ENCODE measurements at regions not wholly inside any gene's neighbourhood (a gene's known extent, or its start where the extent isn't known, plus 50 kb on each side); places are given as distances from the start of the nearest gene placed in this dataset.

DNA sequence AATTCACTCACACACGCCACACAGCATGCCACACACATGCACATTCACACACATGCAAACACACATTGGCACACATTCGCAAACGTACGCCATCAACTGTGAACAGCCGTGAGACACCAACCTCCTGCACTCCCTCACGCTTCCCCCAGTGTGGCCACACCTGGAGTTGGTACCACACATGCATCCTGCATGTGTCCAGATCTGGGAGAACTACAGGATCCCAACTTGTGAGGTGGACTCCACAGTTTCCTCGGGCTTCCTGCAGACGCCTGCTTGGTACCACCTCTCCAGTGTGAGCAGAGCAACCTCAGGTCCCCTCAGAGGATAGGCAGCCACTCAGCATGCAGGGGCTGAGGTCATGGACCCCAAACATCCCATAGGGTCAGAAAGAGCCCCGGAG, 239.0 kb downstream of the EIPR1 start:
- TF ChIP-seq ZNF565 (CRISPR knock-in tag; conservative IDR thresholded peaks at IDR 0.05; ENCODE audit: low read depth) (no peak), CSDC2 (CRISPR knock-in tag; IDR thresholded peaks at IDR 0.05) (no peak), OSR1 (CRISPR knock-in tag; IDR thresholded peaks at IDR 0.05) (no peak), ZNF8 (CRISPR knock-in tag; IDR thresholded peaks at IDR 0.05) (no peak), ESRRG (CRISPR knock-in tag; IDR thresholded peaks at IDR 0.05) (no peak), ZNF70 (CRISPR knock-in tag; IDR thresholded peaks at IDR 0.05) (no peak)
- no peak for ATAC-seq

- TF ChIP-seq GLIS3 (CRISPR knock-in tag; IDR thresholded peaks at IDR 0.05) (no peak), TOX (CRISPR knock-in tag; IDR thresholded peaks at IDR 0.05; ENCODE audit: borderline replicate concordance) (no peak), ISL1 (CRISPR knock-in tag; IDR thresholded peaks at IDR 0.05) (no peak), TCF4 (CRISPR knock-in tag; IDR thresholded peaks at IDR 0.05; ENCODE audit: borderline replicate concordance) (no peak), ZNF8 (CRISPR knock-in tag; IDR thresholded peaks at IDR 0.05) (no peak), ZC3H10 (CRISPR knock-in tag; IDR thresholded peaks at IDR 0.05) (no peak), OSR1 (CRISPR knock-in tag; IDR thresholded peaks at IDR 0.05) (no peak), CSRNP3 (CRISPR knock-in tag; IDR thresholded peaks at IDR 0.05) (no peak)
- TF ChIP-seq, protein P1, sequence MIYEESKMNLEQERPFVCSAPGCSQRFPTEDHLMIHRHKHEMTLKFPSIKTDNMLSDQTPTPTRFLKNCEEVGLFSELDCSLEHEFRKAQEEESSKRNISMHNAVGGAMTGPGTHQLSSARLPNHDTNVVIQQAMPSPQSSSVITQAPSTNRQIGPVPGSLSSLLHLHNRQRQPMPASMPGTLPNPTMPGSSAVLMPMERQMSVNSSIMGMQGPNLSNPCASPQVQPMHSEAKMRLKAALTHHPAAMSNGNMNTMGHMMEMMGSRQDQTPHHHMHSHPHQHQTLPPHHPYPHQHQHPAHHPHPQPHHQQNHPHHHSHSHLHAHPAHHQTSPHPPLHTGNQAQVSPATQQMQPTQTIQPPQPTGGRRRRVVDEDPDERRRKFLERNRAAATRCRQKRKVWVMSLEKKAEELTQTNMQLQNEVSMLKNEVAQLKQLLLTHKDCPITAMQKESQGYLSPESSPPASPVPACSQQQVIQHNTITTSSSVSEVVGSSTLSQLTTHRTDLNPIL (CRISPR knock-in tag; IDR thresholded peaks at IDR 0.05; ENCODE audit: low read depth) = no peak
- TF ChIP-seq, protein P2, sequence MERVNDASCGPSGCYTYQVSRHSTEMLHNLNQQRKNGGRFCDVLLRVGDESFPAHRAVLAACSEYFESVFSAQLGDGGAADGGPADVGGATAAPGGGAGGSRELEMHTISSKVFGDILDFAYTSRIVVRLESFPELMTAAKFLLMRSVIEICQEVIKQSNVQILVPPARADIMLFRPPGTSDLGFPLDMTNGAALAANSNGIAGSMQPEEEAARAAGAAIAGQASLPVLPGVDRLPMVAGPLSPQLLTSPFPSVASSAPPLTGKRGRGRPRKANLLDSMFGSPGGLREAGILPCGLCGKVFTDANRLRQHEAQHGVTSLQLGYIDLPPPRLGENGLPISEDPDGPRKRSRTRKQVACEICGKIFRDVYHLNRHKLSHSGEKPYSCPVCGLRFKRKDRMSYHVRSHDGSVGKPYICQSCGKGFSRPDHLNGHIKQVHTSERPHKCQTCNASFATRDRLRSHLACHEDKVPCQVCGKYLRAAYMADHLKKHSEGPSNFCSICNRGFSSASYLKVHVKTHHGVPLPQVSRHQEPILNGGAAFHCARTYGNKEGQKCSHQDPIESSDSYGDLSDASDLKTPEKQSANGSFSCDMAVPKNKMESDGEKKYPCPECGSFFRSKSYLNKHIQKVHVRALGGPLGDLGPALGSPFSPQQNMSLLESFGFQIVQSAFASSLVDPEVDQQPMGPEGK (CRISPR knock-in tag; IDR thresholded peaks at IDR 0.05; ENCODE audit: borderline replicate concordance) = no peak
- no peak for ATAC-seq
These were observed 239.8 kb downstream of the EIPR1 start for GRCh38 chr2:3137651-3138300.

GRCh38 chr2:3135676-3136075, 241.9 kb downstream of the EIPR1 start:
- TF ChIP-seq, protein P2 (CRISPR knock-in tag; IDR thresholded peaks at IDR 0.05; ENCODE audit: borderline replicate concordance) = no peak
- peak; percentile 93 for TF ChIP-seq ZNF8 (CRISPR knock-in tag; IDR thresholded peaks at IDR 0.05)
- TF ChIP-seq, protein P1 (CRISPR knock-in tag; IDR thresholded peaks at IDR 0.05; ENCODE audit: low read depth) = no peak
- no peak for ATAC-seq

DNA sequence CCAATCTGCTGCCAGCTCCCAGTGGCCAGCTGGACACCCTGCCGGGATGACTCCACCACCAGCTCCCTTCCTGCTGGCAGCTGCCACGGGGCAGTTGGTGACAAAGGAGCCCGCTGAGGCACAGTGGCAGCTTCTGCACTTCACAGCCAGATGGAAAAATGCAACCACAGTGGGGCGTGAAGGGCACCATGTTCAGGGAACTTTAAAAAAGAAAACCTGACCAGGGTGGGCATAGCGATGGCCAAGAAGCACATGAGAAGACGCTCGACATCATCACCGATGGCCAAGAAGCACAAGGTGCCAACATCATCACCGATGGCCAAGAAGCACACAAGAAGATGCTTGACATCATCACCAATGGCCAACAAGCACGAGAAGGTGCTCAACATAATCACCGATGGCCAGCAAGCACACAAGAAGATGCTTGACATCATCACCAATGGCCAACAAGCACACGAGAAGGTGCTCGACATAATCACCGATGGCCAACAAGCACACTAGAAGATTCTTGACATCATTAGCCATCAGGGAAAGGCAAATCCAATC, 243.5 kb downstream of the EIPR1 start:
- TF ChIP-seq ISL1 (CRISPR knock-in tag; IDR thresholded peaks at IDR 0.05) (no peak), ZFP3 (CRISPR knock-in tag; IDR thresholded peaks at IDR 0.05) (no peak), TOX (CRISPR knock-in tag; IDR thresholded peaks at IDR 0.05; ENCODE audit: borderline replicate concordance) (no peak), ZC3H10 (CRISPR knock-in tag; IDR thresholded peaks at IDR 0.05) (no peak), GLIS3 (CRISPR knock-in tag; IDR thresholded peaks at IDR 0.05) (no peak), TSHZ2 (CRISPR knock-in tag; IDR thresholded peaks at IDR 0.05) (no peak), POU6F1 (CRISPR knock-in tag; IDR thresholded peaks at IDR 0.05; ENCODE audit: borderline replicate concordance, low read depth) (no peak), RARB (CRISPR knock-in tag; IDR thresholded peaks at IDR 0.05) (no peak), ZNF8 (CRISPR knock-in tag; IDR thresholded peaks at IDR 0.05) (no peak)
- TF ChIP-seq, protein P1 (CRISPR knock-in tag; IDR thresholded peaks at IDR 0.05; ENCODE audit: low read depth) = no peak

More for the DNA sequence above, 243.5 kb downstream of the EIPR1 start:
- ATAC-seq = no peak

Measured in SK-N-SH treated with all-trans-retinoic acid at 6 μM for 48 hours (cell line).